G401.6 (cell line): ENCODE measurements at regions not wholly inside any gene's neighbourhood (a gene's known extent, or its start where the extent isn't known, plus 50 kb on each side); places are given as distances from the start of the nearest gene placed in this dataset.

Experiments
- FAIRE-seq: peaks from 2 replicates; lab custom pipeline; 2012; peaks lifted over from hg19 to GRCh38; lab: Jason Lieb, UNC

DNA sequence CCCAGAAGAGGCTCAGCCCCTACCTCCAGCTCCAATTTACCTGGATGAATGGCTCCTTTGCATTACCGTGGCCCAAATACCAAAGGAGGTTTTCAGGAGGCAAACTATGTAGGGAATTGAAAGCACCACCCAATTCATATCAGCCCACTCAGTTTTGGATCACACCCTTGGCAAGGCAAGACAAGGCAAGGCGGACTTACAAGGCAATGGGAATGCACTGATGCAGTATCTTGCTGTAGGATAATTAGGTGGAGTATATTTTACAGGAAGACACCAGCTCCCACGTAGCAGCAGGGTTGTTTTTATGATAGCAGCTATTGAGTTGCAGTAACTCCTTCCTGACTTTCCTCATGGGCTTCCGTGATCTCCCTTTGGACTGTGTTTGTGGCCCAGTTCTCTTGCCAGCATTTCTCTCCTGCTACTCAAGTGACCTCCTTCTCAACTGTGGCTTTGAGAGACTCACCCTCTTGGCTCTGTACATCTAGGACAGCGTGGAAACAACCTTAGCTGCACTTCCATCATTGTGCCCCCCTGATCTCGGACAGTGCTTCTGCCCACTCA lies 935.9 kb downstream of the EFNB2 start:
- FAIRE-seq, result no peak

DNA sequence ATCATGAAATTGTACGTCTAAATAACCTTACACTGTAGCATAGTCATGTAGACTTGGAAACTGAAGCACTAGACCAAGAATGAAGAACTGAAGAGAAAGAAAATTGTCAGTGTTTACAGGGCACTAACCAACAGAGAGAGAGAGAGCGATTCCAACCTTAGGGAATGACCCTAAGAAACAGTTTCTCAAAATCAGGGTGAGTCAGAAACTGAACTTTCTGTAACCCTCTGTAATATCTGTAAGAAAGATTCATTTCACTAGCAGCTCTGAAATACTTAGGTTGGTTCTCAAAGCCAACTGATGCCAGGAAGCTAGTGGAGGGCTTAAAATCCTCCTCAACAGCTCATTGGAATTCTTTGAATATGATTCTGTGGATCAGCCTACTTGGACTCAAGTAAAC lies 936.9 kb downstream of the EFNB2 start:
- no peak for FAIRE-seq

DNA sequence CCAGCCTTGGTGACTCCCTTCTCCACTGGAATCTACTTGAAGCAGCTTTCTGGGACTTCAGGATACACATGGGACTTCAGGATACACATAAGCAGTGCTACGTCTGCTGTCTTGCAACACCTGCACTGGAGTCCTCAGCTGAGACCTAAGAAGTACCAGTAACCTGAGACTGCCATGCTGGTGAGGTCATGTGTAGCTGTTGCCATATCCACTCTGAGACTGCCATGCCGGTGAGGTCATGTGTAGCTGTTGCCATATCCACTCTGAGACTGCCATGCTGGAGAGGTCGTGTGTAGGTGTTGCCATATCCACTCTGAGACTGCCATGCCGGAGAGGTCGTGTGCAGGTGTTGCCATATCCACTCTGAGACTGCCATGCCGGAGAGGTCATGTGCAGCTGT lies 937.9 kb downstream of the EFNB2 start:
- FAIRE-seq, result no peak

DNA sequence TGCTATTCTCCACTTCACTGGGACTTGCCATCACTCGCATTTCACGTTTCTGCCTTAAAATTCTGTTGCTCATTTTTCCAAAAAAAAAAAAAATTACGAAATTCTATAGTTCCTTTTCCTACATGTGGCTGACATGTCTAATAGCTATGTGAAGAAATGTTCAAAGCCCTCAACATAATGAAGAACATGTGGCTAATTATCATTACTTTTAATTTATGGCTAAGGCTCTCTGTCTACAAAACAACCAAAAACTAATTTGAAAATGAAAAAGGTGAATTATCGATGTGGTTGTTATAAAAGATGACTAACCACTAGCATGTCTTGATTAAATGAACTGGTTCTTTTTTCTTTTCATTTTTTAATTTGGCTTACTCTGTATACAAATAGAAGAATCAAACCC lies 940.0 kb downstream of the EFNB2 start:
- no peak for FAIRE-seq

DNA sequence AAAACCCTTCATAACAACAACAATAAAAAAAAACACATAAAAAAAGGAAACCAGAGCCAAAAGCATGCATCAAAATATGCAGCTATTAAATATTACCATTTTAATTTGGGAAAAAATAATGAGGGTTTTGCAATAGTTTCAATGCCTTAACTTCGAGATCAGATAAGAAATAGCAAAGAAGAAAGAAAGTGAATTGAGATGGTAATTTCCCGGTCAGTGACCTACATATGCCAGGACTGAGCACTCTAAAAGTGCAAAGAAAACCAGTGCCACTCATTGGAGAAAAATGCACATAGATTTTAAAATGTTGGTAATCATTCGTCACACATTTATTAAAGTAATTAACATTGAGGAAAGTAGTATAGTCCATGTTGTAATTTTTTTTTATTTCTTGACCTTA lies 944.2 kb downstream of the EFNB2 start:
- FAIRE-seq, result no peak

DNA sequence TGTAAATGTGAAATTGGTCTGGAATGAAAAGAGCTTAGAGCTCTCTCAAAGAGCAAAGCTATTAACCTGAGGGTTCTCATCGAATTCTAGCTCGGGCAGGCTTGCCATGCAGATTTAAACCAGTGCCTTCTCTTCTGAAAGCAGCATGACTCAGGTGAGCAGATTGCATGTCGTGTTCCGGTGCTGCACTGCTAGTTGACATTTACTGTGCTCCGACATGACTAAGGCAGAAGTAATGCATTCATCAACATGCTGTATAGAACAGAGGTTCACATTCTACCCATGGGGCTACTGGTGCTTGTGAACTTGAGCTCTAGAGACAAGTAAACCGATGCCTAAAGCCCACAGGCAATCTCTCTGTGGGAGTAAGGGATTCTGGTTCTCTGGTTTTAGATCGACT lies 947.7 kb downstream of the EFNB2 start:
- no peak for FAIRE-seq

DNA sequence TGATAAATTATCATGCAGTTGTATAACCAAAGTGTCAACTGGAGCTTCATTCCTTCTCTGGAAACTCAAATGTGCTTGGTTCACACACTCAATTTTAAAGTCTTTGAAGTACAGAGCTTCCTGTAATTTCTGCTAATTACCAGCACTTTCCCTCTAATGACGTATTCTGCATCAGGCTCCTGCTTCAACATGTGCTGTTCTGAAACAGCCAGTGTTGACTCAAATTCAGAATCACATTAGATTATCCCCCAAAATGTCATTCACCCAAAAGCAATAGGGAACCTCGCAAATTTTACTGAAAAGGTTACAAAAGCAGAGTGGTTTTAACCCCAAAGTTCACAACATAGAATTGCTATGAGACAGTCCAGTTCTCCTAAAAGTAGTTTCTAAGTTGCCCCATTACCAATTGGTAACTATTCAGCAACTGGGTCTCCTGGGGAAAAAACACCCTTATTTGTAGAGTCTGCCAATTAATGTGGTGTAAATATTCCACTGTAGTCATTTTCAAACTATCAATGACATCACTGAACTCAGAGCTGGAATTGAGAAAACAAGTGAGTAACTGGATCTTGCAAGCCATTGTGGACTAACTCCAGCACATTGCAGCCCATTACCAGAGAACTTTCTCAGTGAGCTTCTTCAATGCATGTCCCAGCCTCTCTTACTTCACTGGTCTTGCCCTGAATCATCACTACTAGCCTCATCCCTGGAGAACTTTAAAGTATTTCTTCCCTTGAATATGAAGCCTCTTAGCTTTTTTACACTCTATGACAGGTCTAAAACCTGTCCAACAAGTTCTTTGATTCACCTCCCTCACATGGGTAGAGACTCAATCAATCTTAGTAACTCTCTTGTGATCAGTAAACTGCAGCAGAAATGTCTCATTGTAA lies 955.4 kb downstream of the EFNB2 start:
- no peak for FAIRE-seq

DNA sequence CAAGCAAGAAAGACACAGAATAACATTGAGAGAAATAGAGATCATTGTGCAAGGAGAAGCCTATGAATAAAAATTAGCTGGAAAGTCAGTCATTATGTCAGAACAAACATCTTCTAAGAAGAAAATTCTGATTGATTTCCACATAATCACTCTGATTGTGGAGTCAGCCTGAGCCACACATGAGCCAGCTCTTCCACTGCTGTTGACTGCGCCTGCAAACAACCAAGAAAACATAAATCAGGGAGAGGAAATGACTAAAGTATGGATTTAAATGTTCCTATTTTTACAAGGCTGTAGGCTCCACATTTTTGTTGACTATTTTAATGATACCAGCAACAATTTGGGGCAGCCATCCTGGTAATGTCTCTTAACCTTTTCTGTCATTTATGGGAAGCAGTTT lies 962.3 kb downstream of the EFNB2 start:
- FAIRE-seq, result no peak

DNA sequence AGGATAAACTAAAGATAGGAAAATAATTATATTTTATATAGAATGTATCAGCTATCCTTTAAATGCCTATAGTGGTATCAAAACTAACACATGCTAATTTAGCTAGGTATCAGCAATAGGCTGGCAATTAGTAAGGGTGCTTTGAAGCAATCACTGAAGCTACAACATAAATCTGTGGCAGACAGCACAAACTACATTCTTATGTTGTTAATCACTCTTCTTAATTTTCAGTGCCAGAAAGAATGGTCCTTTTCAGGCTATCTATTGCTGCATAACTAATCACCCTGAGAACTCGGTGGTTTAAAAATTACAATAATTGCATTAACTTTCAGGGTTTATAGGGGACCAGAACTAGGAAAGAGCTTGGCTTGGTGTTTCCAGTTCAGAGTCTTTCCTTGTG lies 963.1 kb downstream of the EFNB2 start:
- FAIRE-seq, result no peak

DNA sequence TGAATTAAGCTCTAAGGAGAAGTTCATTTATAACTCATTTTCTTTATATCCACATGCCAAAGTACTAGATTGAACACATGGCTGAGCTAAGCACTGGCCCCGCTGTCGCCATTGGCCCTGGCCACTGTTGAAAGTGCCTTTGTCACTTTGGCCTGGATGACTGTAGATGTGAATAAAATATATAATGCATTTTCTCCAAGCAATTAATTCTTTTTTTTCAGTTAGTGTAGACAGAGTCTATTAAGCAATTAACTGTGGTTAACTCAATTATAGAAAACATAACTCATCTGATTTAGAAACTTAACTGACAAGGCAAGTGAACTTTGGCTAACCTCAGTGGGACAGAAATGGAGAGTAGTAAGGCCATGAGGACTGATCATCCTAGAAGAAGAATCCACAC lies 965.6 kb downstream of the EFNB2 start:
- no peak for FAIRE-seq

DNA sequence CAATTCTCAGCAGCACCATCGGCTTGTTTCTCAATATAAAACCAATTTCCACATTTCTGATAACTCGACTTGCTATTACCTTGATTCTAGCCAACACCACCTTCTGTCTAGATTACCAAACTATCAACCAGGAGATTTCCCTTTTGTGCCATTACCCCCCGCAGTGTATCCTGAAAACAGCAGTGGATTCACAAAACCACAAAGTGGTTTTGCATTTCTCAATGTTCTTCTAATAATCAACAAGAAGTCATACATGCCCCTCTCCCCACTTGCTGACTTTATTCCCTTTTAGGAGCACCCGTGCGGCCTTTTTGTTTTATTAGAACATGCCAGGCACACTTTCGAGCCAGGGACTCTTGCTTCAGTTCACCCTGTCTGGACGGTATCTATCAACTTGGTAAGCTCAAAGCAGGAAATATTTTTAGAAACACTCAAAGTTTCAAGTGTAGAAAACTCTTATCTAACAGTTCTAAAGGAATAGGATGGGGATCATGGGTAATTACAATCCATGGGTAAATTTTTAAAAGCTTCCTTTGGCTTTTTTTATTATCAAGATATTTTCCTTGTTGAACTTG lies 967.4 kb downstream of the EFNB2 start:
- no peak for FAIRE-seq

DNA sequence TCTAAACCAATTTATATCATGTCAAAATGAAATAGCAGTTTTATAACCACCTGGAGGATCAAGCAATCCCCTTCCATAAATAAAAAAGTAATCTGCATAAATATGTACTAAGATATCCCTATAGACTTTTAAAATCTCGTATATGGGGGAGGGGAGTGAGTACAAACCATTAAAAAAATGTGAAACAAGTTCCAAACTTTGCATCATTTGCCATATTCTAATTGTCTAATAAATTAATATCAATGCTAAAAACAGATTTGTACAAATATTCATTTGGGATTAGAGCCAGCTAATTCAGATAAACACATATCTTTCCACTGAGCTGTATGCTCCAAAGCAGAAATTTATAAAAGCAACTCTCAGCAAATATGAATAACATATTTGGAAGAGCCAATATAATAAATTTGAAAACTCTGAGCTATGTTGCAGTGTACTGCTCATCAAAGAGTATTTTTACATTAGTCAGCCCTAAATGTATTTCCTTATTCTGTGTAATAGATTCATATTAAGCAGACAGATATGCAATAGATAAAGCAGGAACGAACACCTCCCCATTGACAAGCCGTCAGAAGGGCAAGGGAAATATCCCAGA lies 970.2 kb downstream of the EFNB2 start:
- FAIRE-seq, result no peak

DNA sequence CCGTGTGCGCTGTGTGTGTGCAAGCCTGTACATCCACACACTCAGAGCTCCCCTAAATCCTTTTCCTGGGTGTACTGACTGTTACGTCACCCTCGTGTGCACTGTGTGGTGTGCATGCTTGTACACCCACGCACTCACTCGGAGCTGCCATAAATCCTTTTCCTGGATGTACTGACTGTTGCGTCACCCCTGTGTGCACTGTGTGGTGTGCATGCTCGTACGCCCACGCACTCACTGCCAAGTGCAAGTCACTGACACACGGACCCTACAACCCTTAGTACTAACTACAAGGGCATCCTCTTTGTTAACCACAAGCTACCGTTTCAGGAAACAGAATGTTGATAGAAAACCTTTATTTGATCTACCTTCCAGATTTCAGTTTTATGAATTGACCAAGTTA lies 983.4 kb downstream of the EFNB2 start:
- FAIRE-seq, result no peak

DNA sequence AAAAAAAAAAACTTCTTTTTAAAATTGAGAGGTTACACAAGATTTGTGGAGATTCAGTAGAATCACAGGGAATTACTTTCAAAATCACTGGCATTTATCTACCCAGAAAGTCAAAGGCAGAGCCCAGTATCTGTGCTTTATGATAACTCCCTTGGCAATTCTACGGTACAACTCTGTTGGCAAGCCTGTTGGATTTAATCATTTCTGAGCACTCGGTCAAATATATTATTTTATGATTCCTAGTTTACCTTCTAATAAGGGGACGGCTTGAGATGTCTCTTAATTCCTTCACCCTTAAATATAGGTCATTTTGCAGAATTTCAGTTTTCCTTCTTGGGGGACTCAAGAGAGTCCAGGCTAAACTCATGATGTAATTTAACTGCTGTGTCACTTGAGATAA lies 987.6 kb downstream of the EFNB2 start:
- FAIRE-seq, result no peak

DNA sequence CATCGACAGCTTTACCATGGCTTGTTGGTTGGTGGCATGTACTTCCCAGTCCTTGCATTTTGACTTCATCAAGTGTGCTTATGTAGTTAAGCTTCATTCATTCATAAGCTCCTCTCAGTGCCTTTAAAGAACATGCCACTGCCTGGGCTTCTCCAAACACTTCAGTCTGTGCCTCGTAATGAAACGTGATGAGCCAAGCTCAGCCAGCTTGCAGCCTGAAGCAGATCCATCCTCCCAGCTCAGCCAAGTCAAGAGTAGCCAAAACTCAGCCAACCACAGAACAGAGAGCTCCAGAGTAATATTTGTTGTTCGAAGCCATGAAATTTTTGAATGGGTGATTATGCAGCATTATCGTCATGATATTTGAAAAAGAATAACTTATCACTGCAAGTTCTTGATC lies 989.7 kb downstream of the EFNB2 start:
- no peak for FAIRE-seq

DNA sequence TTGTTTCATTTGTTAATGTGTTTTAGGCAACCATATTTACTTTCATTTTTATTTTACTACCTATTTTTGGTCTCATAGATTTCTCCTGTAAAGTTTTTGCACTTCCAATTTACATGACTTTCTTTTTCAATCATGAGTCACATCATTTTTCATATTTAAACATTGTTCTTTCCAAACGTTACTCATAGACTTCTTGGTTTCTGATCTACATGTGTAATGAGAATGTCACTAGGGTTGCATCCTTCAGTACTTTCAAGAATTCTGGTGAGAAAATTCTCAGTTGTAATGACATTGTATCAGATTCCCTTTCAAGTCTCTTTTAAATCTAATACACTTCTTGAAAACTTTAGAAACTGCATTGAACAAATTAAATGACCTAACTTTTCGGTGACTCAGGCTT lies 991.7 kb downstream of the EFNB2 start:
- no peak for FAIRE-seq

DNA sequence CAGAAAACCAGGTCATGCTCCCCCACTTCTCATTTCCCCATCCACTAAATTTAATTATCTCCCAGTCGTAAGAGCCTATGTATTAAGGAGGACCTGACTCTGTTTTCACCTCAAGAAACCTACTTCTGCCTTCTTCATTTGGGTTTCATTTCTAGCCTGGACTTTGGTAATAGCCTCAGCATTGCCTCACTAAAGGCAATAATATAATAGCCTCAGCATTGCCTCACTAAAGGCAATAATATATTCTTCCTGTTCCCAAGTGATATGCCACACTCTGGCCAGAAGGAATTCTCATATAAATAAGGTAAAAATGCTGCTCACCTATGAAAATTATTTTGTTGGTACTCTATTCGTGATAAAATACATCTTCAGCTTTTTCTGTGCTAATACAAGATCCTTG lies 993.9 kb downstream of the EFNB2 start:
- no peak for FAIRE-seq

DNA sequence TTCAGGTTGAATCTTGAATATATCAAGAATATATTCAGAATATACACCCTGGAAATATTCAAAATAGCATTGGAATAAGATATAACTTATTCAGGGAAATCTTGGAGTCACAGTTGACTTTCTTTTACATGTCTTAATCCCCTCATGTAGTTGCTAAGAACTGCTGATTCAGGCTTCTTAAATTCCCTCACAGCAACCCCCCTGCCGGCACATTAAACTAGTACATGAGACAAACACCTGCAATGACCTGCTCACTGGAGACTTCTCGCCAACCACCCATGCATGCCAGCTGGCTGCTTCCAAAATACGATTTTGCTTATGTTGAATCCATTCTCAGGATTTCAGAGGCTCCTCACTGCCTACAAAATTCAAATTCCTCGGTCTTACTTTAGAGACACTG lies 997.1 kb downstream of the EFNB2 start:
- no peak for FAIRE-seq

DNA sequence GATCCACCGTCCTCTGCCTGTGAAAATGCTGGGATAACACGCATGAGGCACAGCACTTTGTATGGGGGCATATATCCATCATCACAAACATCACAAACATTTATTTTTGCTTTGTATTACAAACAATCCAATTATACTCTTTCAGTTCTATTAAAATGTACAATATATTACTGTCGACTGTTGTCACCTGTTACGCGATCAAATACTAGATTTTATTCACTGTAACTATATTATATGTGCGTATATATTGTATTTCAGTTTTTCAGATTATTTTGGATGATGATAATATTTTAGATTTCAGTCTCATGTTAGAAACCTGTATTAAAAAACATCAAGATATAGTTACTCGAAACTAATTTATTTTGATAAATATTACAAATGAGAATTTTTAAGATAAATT lies 998.3 kb downstream of the EFNB2 start:
- FAIRE-seq, result peak; percentile 54

DNA sequence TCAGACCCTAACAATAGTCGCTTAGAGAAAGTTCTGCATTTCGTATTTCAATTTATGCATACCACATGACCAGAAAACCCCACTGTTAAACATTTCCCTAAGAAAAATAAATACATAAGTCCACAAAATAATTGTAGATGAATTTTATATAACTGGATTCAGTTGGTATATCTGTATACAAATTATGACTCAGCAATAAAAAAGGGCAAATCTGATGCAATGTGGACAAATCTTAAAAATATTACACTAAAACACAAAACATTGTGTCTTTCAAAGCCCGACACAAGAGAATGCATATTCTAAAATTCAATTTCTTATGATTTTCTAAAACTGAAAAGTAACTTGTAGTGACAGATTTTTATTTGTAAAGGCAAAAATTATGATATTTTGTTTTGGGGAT lies 1005.0 kb downstream of the EFNB2 start:
- no peak for FAIRE-seq

DNA sequence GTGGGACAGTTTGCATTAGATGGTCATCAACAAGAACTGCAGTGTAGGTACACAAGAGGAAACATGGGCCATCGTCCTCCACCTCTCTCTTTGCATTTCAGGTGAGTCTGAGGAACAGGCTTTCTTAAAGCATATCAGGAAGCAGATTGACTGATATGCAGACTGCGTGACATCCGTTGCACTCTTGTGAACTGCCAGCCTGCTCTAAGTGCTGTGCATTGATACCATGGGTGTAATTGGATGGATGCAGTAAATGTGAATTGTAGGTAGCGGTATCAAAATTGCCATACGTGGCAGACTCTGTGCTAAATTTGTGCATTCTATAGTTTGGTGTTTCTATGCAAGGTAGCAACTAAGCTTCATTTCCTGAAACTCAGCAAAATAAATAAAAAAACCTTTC lies 1008.3 kb downstream of the EFNB2 start:
- FAIRE-seq, result no peak

DNA sequence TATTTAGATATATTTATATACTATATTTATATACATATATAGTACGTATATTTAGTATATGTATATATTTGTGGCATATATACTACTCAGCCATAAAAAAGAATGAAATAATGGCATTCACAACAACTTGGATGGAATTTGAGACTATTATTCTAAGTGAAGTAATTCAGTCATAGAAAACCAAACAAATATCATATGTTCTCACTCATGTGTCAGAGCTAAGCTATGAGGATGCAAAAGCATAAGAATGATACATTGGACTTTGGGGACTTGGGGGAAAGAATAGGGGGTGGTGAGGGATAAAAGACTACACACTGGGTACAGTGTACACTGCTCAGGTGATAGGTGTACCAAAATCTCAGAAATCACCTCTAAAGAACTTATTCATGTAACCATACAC lies 1015.7 kb downstream of the EFNB2 start:
- no peak for FAIRE-seq

DNA sequence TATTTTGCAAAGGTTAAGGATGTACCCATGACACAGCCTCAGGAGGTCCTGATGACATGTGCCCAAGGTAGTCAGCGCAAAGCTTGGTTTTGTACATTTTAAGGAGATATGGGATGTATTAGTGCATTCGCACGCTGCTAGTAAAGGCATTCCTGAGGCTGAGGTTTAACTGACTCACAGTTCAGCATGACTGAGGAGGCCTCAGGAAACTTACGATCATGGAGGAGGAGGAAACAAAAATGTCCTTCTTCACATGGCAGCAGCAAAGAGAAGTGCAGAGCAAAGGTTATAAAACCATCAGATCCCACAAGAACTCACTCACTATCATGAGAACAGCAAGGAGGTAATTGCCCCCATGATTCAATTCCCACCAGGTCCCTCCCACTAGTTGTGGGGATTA lies 1017.4 kb downstream of the EFNB2 start:
- FAIRE-seq, result no peak

DNA sequence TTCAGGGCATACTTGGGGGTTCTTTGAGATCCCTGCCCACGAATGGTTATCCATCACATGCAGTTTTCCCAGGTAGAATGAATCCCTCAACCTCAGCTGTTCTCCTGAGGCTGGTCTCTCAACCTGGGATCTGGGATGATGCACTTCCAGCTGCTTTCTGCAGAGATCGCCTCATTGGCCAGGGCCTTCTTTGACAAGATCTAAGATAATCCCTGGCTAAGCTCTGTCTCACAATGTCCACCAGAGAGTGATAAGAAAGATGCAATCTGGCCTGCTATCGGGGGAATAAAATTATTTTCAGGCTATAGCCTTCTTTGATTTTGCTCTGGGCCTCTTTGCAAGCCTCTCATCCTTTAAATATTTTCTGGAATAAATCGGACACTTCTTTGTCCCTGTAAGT lies 1021.1 kb downstream of the EFNB2 start:
- no peak for FAIRE-seq
